Thyroid gland (tissue), 4 donors: ENCODE measurements at regions not wholly inside any gene's neighbourhood (a gene's known extent, or its start where the extent isn't known, plus 50 kb on each side); places are given as distances from the start of the nearest gene placed in this dataset.

Source experiments
- DNase-seq, 2 donors: peaks; one replicate each; pipeline ENCODE4 v3.0.0-alpha.2; 2019
- H3K27ac ChIP-seq, 3 donors: fragments of 200-600 bp; sonication (generic); 1 replicate in 2 of 3; 2 replicates in 1 of 3; pipeline ENCODE4 v1.5.1; 2016 to 2019; ENCODE audit warnings: mild to moderate bottlenecking in 1 of 3, moderate library complexity in 1 of 3
- H3K27me3 ChIP-seq: fragments of 200-600 bp; sonication (generic); one replicate; pipeline ENCODE4 v1.5.1; 2019
- H3K36me3 ChIP-seq, 2 donors: fragments of 200-600 bp; sonication (generic); one replicate each; pipeline ENCODE4 v1.5.1; 2016 to 2019
- H3K4me1 ChIP-seq, 2 donors: fragments of 200-600 bp; sonication (generic); one replicate each; pipeline ENCODE4 v1.5.1; 2017 to 2019
- H3K4me3 ChIP-seq, 3 donors: fragments of 200-600 bp; sonication (generic); replicated peaks in 1 of 3; 1 replicate in 2 of 3; 2 replicates in 1 of 3; pipeline ENCODE4 v1.5.1; 2016; ENCODE audit warnings: mild to moderate bottlenecking in 1 of 3
- H3K9me3 ChIP-seq: fragments of 200-600 bp; sonication (generic); one replicate; pipeline ENCODE4 v1.5.1; 2017
- CTCF ChIP-seq, 6 experiments: fragments of 200-600 bp in 3 of 6; fragments of 450-650 bp in 3 of 6; sonication (generic) in 3 of 6; IDR thresholded peaks; one replicate each; pipeline ENCODE4 v1.5.1; 2016 to 2019; ENCODE audit warnings: antibody characterized with exemption in 6 of 6, mild to moderate bottlenecking in 2 of 6, inconsistent platforms in 1 of 6, moderate library complexity in 1 of 6
- POLR2A ChIP-seq, 2 donors: fragments of 450-650 bp; IDR thresholded peaks; one replicate each; pipeline ENCODE4 v1.6.1; 2017; ENCODE audit warnings: antibody characterized with exemption in 2 of 2, mild to moderate bottlenecking in 2 of 2, moderate library complexity in 1 of 2
- WGBS, 2 donors: methylation state at CpG; one replicate each; pipeline ENCODE4 v1.1.5; 2017; 5-methylcytosine and 5-hydroxymethylcytosine counted together
- intact Hi-C: fragments of 100-400 bp; cut with DNase I; formaldehyde crosslinking; loops from one replicate; pipeline ENCODE4 v1.15.1; 2023

GRCh38 chr18:77340815-77341214 lies 91.2 kb downstream of the GALR1 start:
- Histone ChIP-seq H3K36me3 (no peaks in the 10 kb centered on the region), H3K4me3 (no peak overlapping the region), H3K27ac (no peak overlapping the region), H3K4me1 (no peaks in the 10 kb centered on the region), H3K27me3 (no peaks in the 10 kb centered on the region), H3K9me3 (no peaks in the 10 kb centered on the region)
- no peak for TF ChIP-seq CTCF (IDR thresholded peaks at IDR 0.05)
- TF ChIP-seq POLR2A (IDR thresholded peaks at IDR 0.05), result no peak
- intact Hi-C loops, result no loop called here
- no peak for DNase-seq
- 88 to 90% methylated on average over 7 of the region's 7 CpGs for WGBS, 2 donors

- no peak overlapping the region for H3K27ac ChIP-seq
- no peaks in the 10 kb centered on the region for H3K27me3 ChIP-seq
- no peaks in the 10 kb centered on the region for H3K4me1 ChIP-seq
- TF ChIP-seq POLR2A (IDR thresholded peaks at IDR 0.05), result no peak
- TF ChIP-seq CTCF (IDR thresholded peaks at IDR 0.05), result no peak
- H3K4me3 ChIP-seq, result no peak overlapping the region
- no peaks in the 10 kb centered on the region for H3K9me3 ChIP-seq
- H3K36me3 ChIP-seq, result no peaks in the 10 kb centered on the region
- DNase-seq, result no peak
- 86 to 87% methylated on average over 13 to 17 of the region's 17 CpGs for WGBS, 2 donors
- intact Hi-C loops, result no loop called here
Measured at GRCh38 chr18:77341527-77342325, 92.1 kb downstream of the GALR1 start.

- Histone ChIP-seq H3K4me3 (no peak overlapping the region), H3K9me3 (no peaks in the 10 kb centered on the region), H3K36me3 (no peaks in the 10 kb centered on the region), H3K4me1 (no peaks in the 10 kb centered on the region), H3K27me3 (no peaks in the 10 kb centered on the region), H3K27ac (no peak overlapping the region)
- intact Hi-C loops, result no loop called here
- TF ChIP-seq POLR2A (IDR thresholded peaks at IDR 0.05), result no peak
- no peak for TF ChIP-seq CTCF (IDR thresholded peaks at IDR 0.05)
- 83% methylated on average over 7 of the region's 10 CpGs; no CpG with 5 or more reads in 1 of the 2 donors for WGBS, 2 donors
- no peak for DNase-seq
Measured at GRCh38 chr18:77342736-77343135, 93.1 kb downstream of the GALR1 start.

- 34 to 69% methylated on average over 7 to 13 of the region's 14 CpGs for WGBS, 2 donors
- H3K4me1 ChIP-seq, result no peaks in the 10 kb centered on the region
- H3K27me3 ChIP-seq, result no peaks in the 10 kb centered on the region
- no peak for TF ChIP-seq CTCF (IDR thresholded peaks at IDR 0.05)
- no peak for TF ChIP-seq POLR2A (IDR thresholded peaks at IDR 0.05)
- no peak overlapping the region for H3K27ac ChIP-seq
- intact Hi-C loops, result no loop called here
- no peak overlapping the region for H3K4me3 ChIP-seq
- H3K9me3 ChIP-seq, result no peaks in the 10 kb centered on the region
- no peak for DNase-seq
- no peaks in the 10 kb centered on the region for H3K36me3 ChIP-seq
Measured at GRCh38 chr18:77343846-77344510, 94.3 kb downstream of the GALR1 start.
